ENCODE measurements at regions not wholly inside any gene's neighbourhood (a gene's known extent, or its start where the extent isn't known, plus 50 kb on each side); places are given as distances from the start of the nearest gene placed in this dataset.

- H3K4me3 ChIP-seq (ENCODE audit: low read depth, low read length), result no peak overlapping the region
- DNase-seq (ENCODE audit: low read depth), result no peak
Observed at GRCh38 chr9:102072059-102072764, 333.8 kb upstream of the GRIN3A start.

GRCh38 chr9:102069969-102070368 is 331.5 kb upstream of the GRIN3A start:
- peak; percentile 8 for DNase-seq (ENCODE audit: low read depth)
- H3K4me3 ChIP-seq (ENCODE audit: low read depth, low read length), result no peak overlapping the region

- no peak overlapping the region for H3K4me3 ChIP-seq (ENCODE audit: low read depth, low read length)
- DNase-seq (ENCODE audit: low read depth), result no peak
Observed at GRCh38 chr9:102054811-102055210, 316.4 kb upstream of the GRIN3A start.

GRCh38 chr9:102049586-102050246 is 311.3 kb upstream of the GRIN3A start:
- no peak for DNase-seq (ENCODE audit: low read depth)
- H3K4me3 ChIP-seq (ENCODE audit: low read depth, low read length), result no peak overlapping the region

GRCh38 chr9:102047549-102047948 is 309.1 kb upstream of the GRIN3A start:
- no peak overlapping the region for H3K4me3 ChIP-seq (ENCODE audit: low read depth, low read length)
- no peak for DNase-seq (ENCODE audit: low read depth)

- DNase-seq (ENCODE audit: low read depth), result no peak
Observed at GRCh38 chr9:102044133-102044532, 305.7 kb upstream of the GRIN3A start.

GRCh38 chr9:102038006-102038405 is 299.6 kb upstream of the GRIN3A start:
- no peak for DNase-seq (ENCODE audit: low read depth)
- H3K4me3 ChIP-seq (ENCODE audit: low read depth, low read length), result no peak overlapping the region

More at GRCh38 chr9:102044133-102044532, 305.7 kb upstream of the GRIN3A start:
- H3K4me3 ChIP-seq (ENCODE audit: low read depth, low read length), result no peak overlapping the region

GRCh38 chr9:102035929-102036328 is 297.5 kb upstream of the GRIN3A start:
- DNase-seq (ENCODE audit: low read depth), result no peak
- H3K4me3 ChIP-seq (ENCODE audit: low read depth, low read length), result no peak overlapping the region

GRCh38 chr9:102032614-102033013 is 294.2 kb upstream of the GRIN3A start:
- DNase-seq (ENCODE audit: low read depth), result no peak
- H3K4me3 ChIP-seq (ENCODE audit: low read depth, low read length), result no peak overlapping the region

- no peak for DNase-seq (ENCODE audit: low read depth)
Observed at GRCh38 chr9:102000956-102001355, 262.5 kb upstream of the GRIN3A start.

GRCh38 chr9:101999441-101999840 is 261.0 kb upstream of the GRIN3A start:
- DNase-seq (ENCODE audit: low read depth), result no peak
- H3K4me3 ChIP-seq (ENCODE audit: low read depth, low read length), result no peak overlapping the region

More at GRCh38 chr9:102000956-102001355, 262.5 kb upstream of the GRIN3A start:
- H3K4me3 ChIP-seq (ENCODE audit: low read depth, low read length), result no peak overlapping the region

GRCh38 chr9:101995231-101995630 is 256.8 kb upstream of the GRIN3A start:
- DNase-seq (ENCODE audit: low read depth), result peak; percentile 62
- no peak overlapping the region for H3K4me3 ChIP-seq (ENCODE audit: low read depth, low read length)

GRCh38 chr9:101993771-101994170 is 255.3 kb upstream of the GRIN3A start:
- no peak for DNase-seq (ENCODE audit: low read depth)
- H3K4me3 ChIP-seq (ENCODE audit: low read depth, low read length), result no peak overlapping the region

- DNase-seq (ENCODE audit: low read depth), result no peak
- H3K4me3 ChIP-seq (ENCODE audit: low read depth, low read length), result no peak overlapping the region
Observed at GRCh38 chr9:101991926-101992325, 253.5 kb upstream of the GRIN3A start.

GRCh38 chr9:101977614-101978210 is 239.3 kb upstream of the GRIN3A start:
- H3K4me3 ChIP-seq (ENCODE audit: low read depth, low read length), result no peak overlapping the region
- no peak for DNase-seq (ENCODE audit: low read depth)

- no peak for DNase-seq (ENCODE audit: low read depth)
- no peak overlapping the region for H3K4me3 ChIP-seq (ENCODE audit: low read depth, low read length)
Observed at GRCh38 chr9:101970609-101971008, 232.2 kb upstream of the GRIN3A start.

GRCh38 chr9:101968392-101968791 is 229.9 kb upstream of the GRIN3A start:
- DNase-seq (ENCODE audit: low read depth), result no peak
- H3K4me3 ChIP-seq (ENCODE audit: low read depth, low read length), result no peak overlapping the region

GRCh38 chr9:101966691-101967090 is 228.2 kb upstream of the GRIN3A start:
- H3K4me3 ChIP-seq (ENCODE audit: low read depth, low read length), result no peak overlapping the region
- DNase-seq (ENCODE audit: low read depth), result no peak

GRCh38 chr9:101957705-101958104 is 219.3 kb upstream of the GRIN3A start:
- DNase-seq (ENCODE audit: low read depth), result no peak
- H3K4me3 ChIP-seq (ENCODE audit: low read depth, low read length), result no peak overlapping the region

- no peak overlapping the region for H3K4me3 ChIP-seq (ENCODE audit: low read depth, low read length)
- DNase-seq (ENCODE audit: low read depth), result no peak
Observed at GRCh38 chr9:101951598-101951997, 213.2 kb upstream of the GRIN3A start.

GRCh38 chr9:101931756-101932155 is 193.3 kb upstream of the GRIN3A start:
- no peak overlapping the region for H3K4me3 ChIP-seq (ENCODE audit: low read depth, low read length)
- no peak for DNase-seq (ENCODE audit: low read depth)

All from skeletal muscle cell (primary cell).